ENCODE measurements at regions not wholly inside any gene's neighbourhood (a gene's known extent, or its start where the extent isn't known, plus 50 kb on each side); places are given as distances from the start of the nearest gene placed in this dataset.
"Not testable (repeated sequence)": the region's sequence is repeated elsewhere in the genome, so short reads cannot be mapped to it uniquely, and the experiment has no call there.

- no peak for DNase-seq
Measured at GRCh38 chrX:30008031-30008430, 207.3 kb upstream of the MAGEB2 start.

GRCh38 chrX:30010471-30010870 is 204.9 kb upstream of the MAGEB2 start:
- no peak for DNase-seq

DNA sequence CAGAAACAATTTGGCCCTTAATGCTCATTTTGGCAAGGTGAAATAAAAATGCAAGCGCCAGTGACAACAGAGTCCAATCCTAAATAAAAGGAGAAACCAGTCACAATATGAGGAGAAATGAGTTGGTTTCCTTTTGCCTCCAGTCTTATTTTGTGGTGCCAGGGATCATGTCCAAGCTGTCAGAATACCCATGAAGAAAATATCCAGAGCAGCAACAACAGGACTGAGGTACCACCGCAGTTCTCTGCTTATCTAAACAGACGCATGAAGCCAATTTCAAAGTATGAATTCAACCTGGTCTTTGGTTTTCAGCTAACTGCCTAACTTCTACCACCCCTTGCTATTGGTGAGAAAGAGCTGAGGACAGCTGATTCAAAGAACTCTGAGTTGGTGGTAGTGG is 199.9 kb upstream of the MAGEB2 start:
- no peak for DNase-seq

DNA sequence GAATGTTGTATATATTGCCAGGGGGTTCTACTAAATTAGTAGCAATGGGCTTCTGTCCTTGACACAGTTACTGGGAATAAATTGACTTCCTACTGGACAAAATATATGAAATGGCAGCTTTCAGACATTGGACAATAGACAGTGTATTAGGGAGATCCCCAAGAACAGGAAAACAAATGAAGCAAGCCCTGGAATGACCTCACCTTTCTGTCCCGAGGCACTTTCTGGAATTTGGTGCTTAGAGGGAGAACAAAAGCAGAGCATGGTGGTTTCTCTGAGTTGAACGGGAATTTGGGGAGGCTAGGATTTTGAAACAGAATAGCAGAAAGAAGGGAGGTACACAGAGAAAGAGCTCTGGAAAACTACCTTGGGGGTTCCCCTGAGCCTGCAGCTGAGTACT is 187.7 kb upstream of the MAGEB2 start:
- no peak for DNase-seq

DNA sequence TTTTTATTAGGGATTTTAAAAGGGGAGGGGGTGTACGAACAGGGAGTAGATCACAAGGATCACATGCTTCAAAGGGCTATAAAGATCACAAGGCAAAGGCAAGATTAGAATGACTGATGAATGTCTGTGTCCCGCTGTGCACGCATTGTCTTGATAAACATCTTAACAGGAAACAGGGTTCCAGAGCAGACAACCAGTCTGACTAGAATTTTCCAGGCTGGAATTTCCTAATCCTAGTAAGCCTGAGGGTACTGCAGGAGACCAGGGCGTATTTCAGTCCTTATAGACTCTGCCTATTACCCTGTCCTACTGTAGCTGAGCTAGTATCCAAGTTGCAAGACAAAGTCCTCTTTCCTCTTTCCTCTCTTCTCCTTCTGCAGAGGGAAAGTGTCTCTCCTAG is 179.0 kb upstream of the MAGEB2 start:
- DNase-seq, result not testable (repeated sequence)

DNA sequence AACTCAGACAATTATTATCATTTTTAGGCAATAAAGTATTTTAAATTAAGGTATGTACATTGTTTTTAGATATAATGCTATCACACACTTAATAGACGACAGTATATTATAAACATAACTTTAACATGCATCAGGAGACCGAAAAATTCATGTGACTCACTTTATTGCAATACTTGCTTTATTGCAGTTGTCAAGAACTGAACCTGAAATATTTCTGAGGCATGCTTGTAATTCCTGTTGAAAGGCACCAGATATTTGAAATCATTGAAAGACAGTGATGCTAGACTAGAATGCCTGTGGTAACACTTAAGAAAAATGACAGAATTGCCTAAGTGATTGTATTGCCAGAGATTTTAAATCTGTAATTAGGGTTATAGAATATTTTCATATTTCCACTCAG is 175.6 kb upstream of the MAGEB2 start:
- DNase-seq, result no peak

DNA sequence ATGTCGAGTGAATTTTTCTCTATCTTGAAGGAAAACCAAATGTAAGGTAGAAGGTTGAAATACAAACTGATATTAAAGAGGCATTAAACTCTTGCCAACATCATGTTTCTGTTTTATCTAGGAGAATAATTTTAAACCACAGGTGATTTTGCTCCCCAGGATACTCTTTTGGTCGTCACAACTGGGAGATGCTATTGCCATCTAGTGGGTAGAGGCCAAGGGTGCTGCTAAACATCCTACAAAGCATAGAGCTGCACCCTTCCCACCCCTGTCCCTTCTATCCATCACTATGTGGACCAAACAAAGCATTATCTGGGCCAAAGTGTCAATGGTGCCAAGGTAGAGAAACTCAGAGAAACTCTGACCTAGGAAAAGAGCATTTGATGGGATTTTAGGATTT is 154.6 kb upstream of the MAGEB2 start:
- no peak for DNase-seq

DNA sequence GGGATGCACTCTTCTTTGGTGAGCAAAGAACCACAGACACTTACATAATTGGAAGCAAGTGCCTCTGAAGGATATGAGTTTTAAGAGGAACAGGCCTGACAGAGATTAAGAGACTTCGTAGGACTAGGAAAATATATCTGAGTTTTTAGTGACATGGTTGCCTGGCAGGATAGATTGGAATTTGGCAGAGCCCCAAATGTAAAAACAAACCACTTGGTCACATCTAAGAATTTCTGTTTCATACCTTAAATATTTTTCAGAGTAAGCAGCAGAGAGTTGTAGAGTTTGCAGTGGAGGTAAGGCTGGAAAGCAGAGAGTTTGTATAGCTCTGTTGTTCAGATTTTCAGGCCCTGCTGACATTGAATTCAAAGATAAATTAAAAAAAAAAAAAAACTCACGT is 150.1 kb upstream of the MAGEB2 start:
- DNase-seq, result no peak

- no peak for DNase-seq
Measured at GRCh38 chrX:30067677-30068076, 147.7 kb upstream of the MAGEB2 start.

DNA sequence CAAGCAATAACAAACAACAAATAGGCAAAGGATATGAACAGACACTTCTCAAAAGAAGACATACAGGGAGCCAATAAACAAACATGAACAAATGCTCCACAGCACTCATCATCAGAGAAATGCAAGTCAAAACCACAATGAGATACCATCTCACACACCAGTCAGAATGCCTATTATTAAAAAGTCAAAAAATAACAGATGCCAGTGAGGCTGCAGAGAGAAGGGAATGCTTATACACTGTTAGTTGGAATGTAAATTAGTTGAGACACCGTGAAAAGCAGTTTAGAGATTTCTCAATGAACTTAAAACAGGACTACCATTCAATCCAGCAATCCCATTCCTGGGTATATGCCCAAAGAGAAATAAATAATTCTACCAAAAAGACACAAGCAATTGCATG is 129.8 kb upstream of the MAGEB2 start:
- DNase-seq, result no peak

- no peak for DNase-seq
Measured at GRCh38 chrX:30111431-30111830, 103.9 kb upstream of the MAGEB2 start.

GRCh38 chrX:30141966-30142365 is 73.4 kb upstream of the MAGEB2 start:
- DNase-seq, result peak; percentile 40 to 53

GRCh38 chrX:30144221-30144620 is 71.1 kb upstream of the MAGEB2 start:
- DNase-seq, result no peak

DNA sequence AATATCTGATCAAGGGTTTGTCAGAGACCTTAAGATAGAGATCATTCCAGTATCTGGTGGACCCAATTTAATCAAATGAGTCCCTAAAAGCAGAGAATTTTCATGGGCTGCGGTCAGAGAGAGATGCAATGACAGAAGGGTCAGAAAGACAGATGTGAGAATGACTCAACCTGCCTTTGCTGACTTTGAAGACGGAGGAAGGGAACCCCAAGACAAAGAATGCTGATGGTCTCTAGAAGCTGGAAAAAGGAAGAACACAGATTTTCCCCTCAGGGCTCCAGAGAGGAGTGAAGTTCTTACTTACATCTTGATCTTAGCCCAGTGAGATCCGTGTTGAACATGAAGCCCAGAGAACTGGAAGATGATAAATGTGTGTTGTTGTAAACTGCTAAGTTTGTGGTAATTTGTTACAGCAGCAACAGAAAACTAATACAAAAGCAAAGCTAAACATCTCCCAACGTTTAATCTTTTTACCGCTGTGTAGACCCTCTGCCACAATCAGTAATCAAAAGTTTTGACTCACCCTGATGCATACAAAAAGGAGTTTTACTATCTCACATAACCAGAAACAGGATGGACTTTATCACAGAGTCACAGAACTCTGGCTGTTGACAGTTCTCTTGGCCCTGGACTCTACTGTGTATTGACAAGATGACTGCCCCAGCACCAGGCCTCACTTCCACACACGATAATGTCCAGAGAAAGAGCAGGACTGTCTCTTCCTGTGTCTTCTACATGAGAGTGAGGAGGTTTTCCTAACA is 70.2 kb upstream of the MAGEB2 start:
- DNase-seq, result no peak

GRCh38 chrX:30147996-30148643 is 67.2 kb upstream of the MAGEB2 start:
- DNase-seq, result peak in 1 of 2 experiments; percentile 13

- not testable (repeated sequence) for DNase-seq
Measured at GRCh38 chrX:30149206-30149605, 66.2 kb upstream of the MAGEB2 start.

DNA sequence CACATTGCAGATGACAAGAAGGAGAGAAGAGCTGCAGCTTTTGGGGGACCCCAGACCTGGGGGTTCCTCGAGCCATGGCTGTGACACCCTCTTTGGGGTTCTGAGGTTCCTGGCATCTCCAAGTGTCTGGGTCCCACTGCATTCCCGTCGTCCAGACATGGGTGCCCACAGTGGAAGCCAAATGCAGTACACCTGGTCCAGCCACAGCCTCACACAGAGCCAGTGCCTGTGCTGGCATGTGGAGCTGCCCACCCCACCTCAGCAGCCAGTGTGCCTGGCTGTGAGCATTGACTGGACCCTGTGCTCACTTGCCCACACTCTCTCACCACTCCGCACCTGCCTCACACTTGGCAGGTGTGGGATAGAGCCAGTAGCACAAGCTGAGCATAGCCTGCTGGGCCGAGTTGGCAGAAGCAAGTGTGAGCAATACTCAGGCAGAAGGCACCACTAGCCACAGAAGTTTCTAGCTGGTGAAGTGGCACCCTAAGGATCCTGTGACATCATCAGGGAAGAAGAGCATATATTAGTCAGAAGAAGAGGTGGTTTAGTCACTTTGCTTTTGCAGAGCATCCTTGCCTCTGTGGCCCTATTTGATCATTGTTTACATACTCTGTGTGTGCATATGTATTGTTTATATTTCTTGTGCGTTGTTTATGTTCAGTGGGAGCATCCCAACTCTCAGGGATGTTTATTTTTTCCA is 65.0 kb upstream of the MAGEB2 start:
- DNase-seq, result no peak

DNA sequence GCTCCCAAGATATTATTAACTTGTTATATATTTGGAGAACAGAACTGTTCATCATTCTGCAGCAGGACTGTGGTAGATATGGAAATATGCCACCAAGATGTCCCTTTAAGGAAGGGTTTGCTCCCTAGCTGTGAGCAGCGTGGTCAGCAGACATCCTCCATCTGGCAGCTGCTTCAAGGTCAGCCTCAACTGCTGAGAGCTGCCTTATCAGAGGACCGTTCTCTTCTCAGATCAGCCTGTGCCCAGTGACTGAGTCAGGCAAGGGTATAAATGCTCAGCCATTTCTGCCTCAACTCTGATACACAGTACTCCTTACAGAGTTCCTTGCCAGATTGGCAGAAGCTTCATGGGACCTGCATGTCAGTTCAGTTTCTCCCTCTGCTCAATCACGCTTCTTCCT is 63.4 kb upstream of the MAGEB2 start:
- DNase-seq, result no peak

DNA sequence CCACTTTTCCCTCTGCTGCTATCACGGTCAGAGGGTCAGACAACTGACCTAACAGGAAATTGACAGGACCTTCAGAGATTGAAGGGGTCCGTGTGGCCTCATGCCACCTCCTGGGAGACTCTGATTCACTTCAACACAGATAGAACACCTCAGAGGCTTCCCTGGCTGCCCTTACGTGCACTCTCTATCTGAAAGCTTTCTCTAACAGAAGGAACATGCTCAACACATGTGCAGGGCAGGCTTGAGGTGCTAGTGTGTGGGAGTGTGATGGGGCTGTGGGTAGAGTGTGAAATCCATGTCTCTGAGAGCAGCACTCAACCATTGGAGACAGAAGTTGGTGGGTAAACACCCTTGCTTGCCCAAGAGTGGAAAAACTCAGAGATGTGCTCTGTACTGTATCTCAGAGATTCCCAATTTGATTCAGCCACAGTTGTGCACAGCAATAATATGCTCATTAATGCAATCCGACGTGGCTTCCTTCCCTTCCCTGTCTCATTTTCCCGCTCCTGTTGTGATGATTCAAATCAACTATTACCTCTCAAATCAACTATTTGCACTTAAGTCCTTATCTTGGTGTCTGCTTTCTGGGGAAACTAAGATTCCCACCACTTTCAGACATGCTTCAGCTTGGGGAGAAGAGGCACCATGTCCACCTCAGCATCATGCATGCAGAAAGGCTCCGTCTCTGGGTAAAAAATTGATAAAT is 62.0 kb upstream of the MAGEB2 start:
- no peak for DNase-seq

DNA sequence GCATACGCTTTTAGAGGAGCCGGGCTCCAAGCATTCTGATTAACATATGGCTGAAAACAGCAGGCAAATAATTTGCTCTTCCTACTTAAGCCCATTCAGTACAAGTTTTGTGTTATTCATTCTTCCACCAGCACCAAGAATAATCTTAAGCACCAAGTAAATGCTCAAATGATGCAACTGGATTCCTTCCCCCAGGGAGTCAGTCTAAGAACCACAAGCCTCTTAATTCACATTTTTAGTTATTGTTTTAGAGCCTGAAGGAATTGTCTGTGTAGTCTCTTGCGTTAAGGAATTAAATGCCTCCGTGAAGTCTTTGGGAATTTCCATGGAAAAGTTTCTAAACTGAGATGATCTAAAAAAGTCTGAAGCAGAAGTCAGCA is 61.5 kb upstream of the MAGEB2 start:
- DNase-seq, result no peak

- no peak for DNase-seq
Measured at GRCh38 chrX:30156009-30156408, 59.4 kb upstream of the MAGEB2 start.

DNA sequence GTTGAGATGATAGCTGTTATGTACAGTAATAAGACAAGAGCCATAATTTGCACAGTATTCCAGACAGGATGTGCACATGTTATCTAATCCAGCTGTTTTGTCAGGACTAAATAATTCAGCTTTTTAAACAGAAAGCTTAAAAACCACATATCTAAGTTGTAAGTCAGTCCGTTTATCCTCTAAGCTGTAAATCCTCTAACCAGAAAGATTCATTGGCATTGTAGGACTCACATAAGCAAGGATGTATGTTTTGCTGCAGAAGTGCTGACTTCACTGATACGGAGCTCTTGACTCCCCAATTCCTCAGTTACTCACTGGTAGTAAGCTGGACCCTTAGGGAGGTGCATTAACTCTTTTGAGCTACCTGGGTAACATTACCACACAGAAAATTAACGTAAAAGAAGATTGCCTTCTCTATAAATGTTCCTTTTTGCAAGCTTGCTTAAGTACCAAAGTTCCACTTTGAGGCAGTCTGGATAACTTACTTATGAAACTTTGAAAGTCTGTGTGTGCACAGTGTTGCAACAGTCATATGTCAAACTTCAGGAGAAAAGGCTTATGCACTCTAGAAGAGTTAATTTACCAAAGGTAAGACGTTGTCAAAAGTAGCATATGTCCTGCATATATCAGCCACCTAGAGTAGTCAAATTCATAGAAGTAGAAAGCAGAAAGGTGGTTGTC is 58.3 kb upstream of the MAGEB2 start:
- DNase-seq, result no peak

DNA sequence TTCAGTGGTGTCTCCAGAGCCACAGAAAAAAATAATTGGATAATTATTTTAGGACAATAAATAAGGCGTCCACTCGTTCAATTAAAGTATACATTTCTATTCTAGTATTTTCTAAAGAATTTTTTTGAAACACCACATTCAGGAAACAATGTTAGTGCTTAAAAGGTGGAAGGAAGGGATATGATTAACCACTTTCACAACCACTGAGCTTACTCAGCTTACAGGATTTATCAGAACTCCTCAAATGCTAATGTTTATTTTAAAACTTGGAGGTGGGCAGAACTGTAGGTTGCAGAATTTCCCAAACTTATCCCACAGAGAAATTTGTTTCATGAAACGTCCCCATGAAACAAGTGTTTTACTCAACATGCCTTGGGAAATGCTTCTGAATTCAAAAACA is 54.3 kb upstream of the MAGEB2 start:
- no peak for DNase-seq

Data from SHP77 (cell line).